Thoracic aorta (tissue), 2 donors: ENCODE measurements at regions not wholly inside any gene's neighbourhood (a gene's known extent, or its start where the extent isn't known, plus 50 kb on each side); places are given as distances from the start of the nearest gene placed in this dataset.

Experiments used
- ATAC-seq: fragments of 150-250 bp; one replicate; pipeline ENCODE4 v1.8.0; 2017; ENCODE audit warnings: low read depth; ENCODE audit not compliant: insufficient number of reproducible peaks, low FRiP score
- DNase-seq: peaks from one replicate; pipeline ENCODE4 v3.0.0-alpha.2; 2020; ENCODE audit warnings: low spot score
- H3K27ac ChIP-seq, 2 donors: fragments of 200-600 bp; sonication (generic); 1 replicate in 1 of 2; 2 replicates in 1 of 2; pipeline ENCODE4 v1.5.1; 2016; ENCODE audit warnings: mild to moderate bottlenecking in 2 of 2, moderate library complexity in 2 of 2
- H3K27me3 ChIP-seq: fragments of 200-600 bp; sonication (generic); replicated peaks from 2 replicates; pipeline ENCODE4 v1.6.0; 2016; ENCODE audit warnings: mild to moderate bottlenecking; ENCODE audit not compliant: insufficient read depth
- H3K36me3 ChIP-seq: fragments of 200-600 bp; sonication (generic); one replicate; pipeline ENCODE4 v1.5.1; 2016
- H3K4me1 ChIP-seq, 2 donors: fragments of 200-600 bp; sonication (generic); 1 replicate in 1 of 2; 2 replicates in 1 of 2; pipeline versions ENCODE4 v1.5.1 to v1.6.0; 2016; ENCODE audit warnings: low read depth in 2 of 2, mild to moderate bottlenecking in 1 of 2; ENCODE audit not compliant: control insufficient read depth in 1 of 2
- H3K4me3 ChIP-seq: fragments of 200-600 bp; sonication (generic); 2 replicates; pipeline ENCODE4 v1.5.1; 2016; ENCODE audit warnings: mild to moderate bottlenecking
- H3K9me3 ChIP-seq: fragments of 200-600 bp; sonication (generic); 2 replicates; pipeline ENCODE4 v1.5.1; 2016
- TF ChIP-seq, protein P1 (sequence below): fragments of 200-600 bp; sonication (generic); IDR thresholded peaks from one replicate; pipeline ENCODE4 v1.5.1; 2019; ENCODE audit warnings: antibody characterized with exemption

DNA sequence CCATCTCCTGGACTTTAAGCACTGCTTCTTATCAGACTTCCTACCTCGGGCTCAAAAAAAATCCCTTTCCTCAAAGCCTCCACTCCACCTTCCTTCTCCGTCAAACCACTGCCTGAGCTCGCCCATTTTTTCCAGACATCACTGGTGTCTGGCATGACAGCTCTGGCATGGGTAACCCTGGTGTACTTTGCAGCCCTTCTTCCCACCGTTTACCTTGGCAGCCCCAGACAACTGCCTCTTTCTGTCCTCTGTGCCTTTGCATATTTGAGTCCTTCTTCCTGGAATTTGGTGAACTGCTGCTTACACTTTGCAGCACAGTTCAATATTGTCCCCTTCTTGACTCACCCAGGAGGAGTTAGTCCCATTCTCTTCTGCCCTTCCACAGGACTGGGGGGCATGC is 144.6 kb upstream of the TBX20 start:
- ATAC-seq (no peak), DNase-seq (no peak)
- H3K36me3 ChIP-seq = no peaks in the 10 kb centered on the region
- TF ChIP-seq, protein P1, sequence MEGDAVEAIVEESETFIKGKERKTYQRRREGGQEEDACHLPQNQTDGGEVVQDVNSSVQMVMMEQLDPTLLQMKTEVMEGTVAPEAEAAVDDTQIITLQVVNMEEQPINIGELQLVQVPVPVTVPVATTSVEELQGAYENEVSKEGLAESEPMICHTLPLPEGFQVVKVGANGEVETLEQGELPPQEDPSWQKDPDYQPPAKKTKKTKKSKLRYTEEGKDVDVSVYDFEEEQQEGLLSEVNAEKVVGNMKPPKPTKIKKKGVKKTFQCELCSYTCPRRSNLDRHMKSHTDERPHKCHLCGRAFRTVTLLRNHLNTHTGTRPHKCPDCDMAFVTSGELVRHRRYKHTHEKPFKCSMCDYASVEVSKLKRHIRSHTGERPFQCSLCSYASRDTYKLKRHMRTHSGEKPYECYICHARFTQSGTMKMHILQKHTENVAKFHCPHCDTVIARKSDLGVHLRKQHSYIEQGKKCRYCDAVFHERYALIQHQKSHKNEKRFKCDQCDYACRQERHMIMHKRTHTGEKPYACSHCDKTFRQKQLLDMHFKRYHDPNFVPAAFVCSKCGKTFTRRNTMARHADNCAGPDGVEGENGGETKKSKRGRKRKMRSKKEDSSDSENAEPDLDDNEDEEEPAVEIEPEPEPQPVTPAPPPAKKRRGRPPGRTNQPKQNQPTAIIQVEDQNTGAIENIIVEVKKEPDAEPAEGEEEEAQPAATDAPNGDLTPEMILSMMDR = no peak
- no peak overlapping the region for H3K4me3 ChIP-seq
- no peak overlapping the region for H3K27ac ChIP-seq
- H3K27me3 ChIP-seq = no peaks in the 10 kb centered on the region
- H3K9me3 ChIP-seq = no peaks in the 10 kb centered on the region
- no peaks in the 10 kb centered on the region for H3K4me1 ChIP-seq

DNA sequence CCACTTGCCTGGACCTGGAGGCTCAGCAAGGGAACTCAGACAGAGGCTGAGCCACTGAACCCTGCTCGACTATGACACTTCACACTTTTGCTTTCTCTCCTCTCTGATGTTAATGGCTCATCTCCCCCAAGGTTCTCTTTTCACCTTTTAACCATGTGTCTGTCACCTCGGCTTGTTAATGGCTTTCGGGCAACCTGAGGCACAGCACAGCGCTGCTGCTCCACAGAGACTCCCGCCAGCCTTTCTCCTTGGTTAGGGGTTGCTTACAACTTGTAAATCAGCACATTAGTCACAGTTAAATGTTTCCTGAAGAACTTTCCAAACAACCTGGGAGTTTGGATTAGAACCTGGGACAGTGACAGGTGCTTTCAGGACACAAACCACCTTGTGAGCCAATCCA is 136.2 kb upstream of the TBX20 start:
- Histone ChIP-seq H3K27ac (no peak overlapping the region), H3K4me3 (no peak overlapping the region), H3K9me3 (no peaks in the 10 kb centered on the region), H3K36me3 (no peaks in the 10 kb centered on the region), H3K27me3 (no peaks in the 10 kb centered on the region), H3K4me1 (no peaks in the 10 kb centered on the region)
- TF ChIP-seq, protein P1 = no peak
- ATAC-seq (no peak), DNase-seq (no peak)

DNA sequence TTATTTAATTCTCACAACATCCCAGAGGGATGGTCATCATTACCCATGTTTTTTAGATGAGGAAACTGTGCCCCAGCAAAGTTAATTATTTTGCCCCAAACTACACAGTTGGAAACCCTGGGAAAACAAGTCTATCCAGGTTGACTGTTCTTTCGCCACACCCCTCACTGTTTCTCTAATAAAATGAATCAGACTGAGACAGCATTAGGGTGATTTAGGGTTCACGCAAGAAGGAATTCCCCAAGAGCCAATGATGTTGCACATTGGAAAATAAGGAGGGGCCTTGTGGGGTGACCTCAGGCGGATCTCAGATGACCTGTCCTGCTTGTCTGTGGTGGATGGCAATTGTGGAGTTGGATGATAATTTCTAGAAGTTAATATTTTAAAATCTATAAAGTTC is 135.7 kb upstream of the TBX20 start:
- ATAC-seq = no peak

DNA sequence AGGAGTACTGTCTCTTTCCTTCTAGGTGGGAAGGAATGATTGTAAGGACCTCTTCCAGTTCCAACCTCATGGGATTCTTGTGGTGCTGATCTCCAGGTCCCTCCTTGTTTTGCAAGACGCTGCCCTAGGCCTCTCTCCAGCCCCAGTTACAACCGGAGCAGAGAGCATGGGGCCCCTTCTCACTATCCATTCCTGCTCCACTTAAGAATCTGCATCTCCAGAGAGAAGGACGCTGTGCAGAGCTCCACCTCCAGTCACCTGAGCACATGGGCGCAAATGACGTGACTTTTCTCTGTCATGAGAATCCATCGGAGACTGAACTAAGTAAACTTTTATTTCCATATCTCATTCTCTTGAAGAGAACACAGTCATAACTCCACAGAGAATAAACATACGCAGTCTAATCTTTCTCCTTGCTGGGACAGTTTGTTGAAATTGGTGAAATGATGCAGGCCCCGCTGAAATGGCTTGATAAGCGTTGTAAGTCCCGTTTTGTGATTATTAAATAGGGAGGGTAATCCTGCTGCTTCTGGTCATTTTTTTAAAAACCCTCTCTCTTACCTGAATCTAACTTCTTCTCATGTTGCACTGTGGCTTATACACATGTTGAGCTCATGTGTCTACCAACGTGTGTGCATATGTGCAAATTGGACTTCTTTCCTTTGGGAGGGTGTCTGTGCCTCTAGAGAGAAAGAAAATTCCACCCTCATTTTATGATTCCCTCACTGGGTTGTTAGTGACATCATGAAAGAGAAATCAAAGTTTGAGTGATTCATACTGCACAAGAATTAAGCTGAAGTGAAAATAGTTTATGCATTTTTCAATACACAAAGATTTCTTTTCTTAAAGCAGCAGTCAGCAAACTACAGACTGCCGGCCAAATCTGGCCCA is 133.2 kb upstream of the TBX20 start:
- no peaks in the 10 kb centered on the region for H3K27me3 ChIP-seq
- no peaks in the 10 kb centered on the region for H3K36me3 ChIP-seq
- no peaks in the 10 kb centered on the region for H3K4me1 ChIP-seq
- TF ChIP-seq, protein P1 = no peak
- H3K4me3 ChIP-seq = no peak overlapping the region
- ATAC-seq (no peak), DNase-seq (no peak)
- H3K27ac ChIP-seq = no peak overlapping the region
- no peaks in the 10 kb centered on the region for H3K9me3 ChIP-seq

More for the DNA sequence above, 135.7 kb upstream of the TBX20 start:
- Histone ChIP-seq H3K4me1 (no peaks in the 10 kb centered on the region), H3K9me3 (no peaks in the 10 kb centered on the region), H3K36me3 (no peaks in the 10 kb centered on the region), H3K4me3 (no peak overlapping the region), H3K27ac (no peak overlapping the region), H3K27me3 (no peaks in the 10 kb centered on the region)
- no peak for DNase-seq
- TF ChIP-seq, protein P1 = no peak

GRCh38 chr7:35386082-35386815 is 132.3 kb upstream of the TBX20 start:
- H3K36me3 ChIP-seq = no peaks in the 10 kb centered on the region
- no peak for DNase-seq
- ATAC-seq = no peak

More at GRCh38 chr7:35386082-35386815, 132.3 kb upstream of the TBX20 start:
- no peaks in the 10 kb centered on the region for H3K4me1 ChIP-seq
- H3K4me3 ChIP-seq = no peak overlapping the region
- no peak overlapping the region for H3K27ac ChIP-seq
- no peaks in the 10 kb centered on the region for H3K9me3 ChIP-seq
- TF ChIP-seq, protein P1 = no peak
- H3K27me3 ChIP-seq = no peaks in the 10 kb centered on the region
